H54 (cell line): ENCODE measurements at regions not wholly inside any gene's neighbourhood (a gene's known extent, or its start where the extent isn't known, plus 50 kb on each side); places are given as distances from the start of the nearest gene placed in this dataset.

Experiments
- DNase-seq: peaks from one replicate; pipeline ENCODE4 v3.0.0; 2011; ENCODE audit warnings: low spot score, mixed read lengths; ENCODE audit not compliant: insufficient read length
- FAIRE-seq: peaks from 3 replicates; lab custom pipeline; 2011; peaks lifted over from hg19 to GRCh38; lab: Jason Lieb, UNC
- POLR2A ChIP-seq: IDR thresholded peaks from 2 replicates; pipeline ENCODE4 v1.6.1; 2011; ENCODE audit warnings: low read depth, mild to moderate bottlenecking, low read length

DNA sequence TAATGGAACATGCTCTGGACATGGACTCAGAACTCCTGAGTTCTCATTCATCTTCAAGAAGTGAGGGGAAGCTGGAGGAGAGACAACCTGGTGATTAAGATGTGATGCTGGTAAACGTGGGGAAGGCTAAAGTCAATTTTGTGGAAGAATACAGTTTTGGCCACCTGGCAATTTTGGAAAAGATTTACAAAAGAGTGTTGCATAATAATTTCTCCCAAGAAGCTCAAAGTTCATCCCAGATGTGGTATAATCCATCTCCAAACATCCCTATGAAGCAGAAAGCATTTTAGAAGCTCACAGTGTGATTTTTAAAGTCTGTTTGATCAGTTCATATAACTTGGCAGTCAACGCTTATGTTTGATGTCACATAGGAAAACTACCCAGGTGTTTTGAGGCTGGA lies 208.7 kb downstream of the LMX1A start:
- TF ChIP-seq POLR2A, result no peak
- no peak for FAIRE-seq
- DNase-seq, result no peak

DNA sequence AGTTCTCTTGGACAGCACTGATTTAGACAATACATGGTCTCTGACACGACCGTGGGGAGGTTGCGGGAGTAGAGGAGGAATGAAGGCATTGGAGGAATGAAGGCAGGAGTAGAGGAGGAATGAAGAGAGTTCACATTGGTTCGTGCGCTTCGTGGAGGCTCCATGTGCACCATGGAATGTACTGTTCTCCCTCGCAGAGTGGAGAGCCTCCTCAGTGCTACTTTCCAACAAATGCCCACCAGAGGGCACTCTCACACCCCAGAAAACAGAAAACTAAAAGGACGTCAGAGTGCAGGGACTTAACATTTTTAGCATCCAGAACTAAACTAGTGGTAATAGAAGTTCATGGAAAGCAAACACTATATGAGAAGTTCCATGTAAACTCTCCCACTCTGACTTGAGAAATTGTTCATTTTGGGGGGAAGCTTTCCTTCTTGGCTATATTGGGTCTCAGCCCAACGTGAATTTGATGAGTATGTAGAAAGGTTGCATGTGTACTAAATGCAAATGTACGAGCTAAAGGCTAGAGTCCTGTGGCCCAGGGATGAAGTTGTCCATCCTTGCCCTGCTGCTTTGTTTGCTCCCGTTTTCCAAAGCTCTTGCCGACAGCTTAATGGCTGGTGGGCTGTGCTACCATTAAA lies 211.6 kb downstream of the LMX1A start:
- FAIRE-seq (peak; percentile 67), DNase-seq (peak; percentile 18)
- no peak for TF ChIP-seq POLR2A

DNA sequence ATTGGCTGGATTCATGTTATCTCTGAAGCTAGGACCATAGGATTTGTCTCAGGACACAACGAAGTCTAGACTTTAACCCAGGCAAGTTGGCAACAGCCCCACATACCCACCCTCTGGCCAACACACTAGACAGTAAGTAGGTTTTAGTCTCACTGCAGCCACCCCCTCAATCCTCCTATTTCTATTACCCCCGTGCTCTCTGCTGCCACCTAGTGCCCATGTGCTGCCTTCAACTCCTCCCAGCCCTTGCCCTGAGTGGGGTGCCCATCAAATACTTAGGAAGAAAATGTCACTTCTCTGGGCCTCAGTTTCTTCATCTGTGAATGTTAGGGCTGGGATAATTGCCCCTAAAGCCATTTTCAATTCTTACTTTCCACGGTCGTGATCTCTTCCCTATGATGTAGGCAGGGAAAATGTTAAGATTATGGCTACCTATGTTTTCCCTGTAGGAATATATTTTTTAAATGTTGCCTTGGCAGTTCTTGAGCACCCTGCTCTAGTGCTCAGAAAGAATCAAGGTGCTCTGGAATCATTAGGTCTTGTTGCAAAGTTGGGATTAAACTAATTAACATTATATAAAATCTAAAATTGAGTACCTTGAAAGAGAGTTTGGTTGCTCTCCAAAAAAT lies 213.0 kb downstream of the LMX1A start:
- FAIRE-seq (no peak), DNase-seq (no peak)
- no peak for TF ChIP-seq POLR2A

DNA sequence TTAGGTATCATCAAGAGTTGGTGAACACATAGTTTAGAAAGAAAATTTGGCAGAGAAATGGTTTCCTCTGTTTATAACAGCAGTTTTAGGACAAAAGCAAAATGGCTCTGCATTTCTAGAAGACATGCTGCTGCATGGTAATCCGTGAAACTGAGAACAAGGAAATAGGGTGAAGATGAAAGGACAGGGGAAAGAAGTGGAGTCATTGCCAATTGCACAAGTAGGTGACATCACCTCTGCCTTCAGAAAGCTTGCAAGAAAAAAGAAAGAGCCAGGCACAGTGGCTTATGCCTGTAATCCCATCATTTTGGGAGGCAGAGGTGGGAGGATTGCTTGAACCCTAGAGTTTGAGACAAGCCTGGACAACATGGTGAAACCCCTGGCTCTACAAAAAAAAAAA lies 217.6 kb downstream of the LMX1A start:
- no peak for TF ChIP-seq POLR2A
- FAIRE-seq (no peak), DNase-seq (no peak)

DNA sequence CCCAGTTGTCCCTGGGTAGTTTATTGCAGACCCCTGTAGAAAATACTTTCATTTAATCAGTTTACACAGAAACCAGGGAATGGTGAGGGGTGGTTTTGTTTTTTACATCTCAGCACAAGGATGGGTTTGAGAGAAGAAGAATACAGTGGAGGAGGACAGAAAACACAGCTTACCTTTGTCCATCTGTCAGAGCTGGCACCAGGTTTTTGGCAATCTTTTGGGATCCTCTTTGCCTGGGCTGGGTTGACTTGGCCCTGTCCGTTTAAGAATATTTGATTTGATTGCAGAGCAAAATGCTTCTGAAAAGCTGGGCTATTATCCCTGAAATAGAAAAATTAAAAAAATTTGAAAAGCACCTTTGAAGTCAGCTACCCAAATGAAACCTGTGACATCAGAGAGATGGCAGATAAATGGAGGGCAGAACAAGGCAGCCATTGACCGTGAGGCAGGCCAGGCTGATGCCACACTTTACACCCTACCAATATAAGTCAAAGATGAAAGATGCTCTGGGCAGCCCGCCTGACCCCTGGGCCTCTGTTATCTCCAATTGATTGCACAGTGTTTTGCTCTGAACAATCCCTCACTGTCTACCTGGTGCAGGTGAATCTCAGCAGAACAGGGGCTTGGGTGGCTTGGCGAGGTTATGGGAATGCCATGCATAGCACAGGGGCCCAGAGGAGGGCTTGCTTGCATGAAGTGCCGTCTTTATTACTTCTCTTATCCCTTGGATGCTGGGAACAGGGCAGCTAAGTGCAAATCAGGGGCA lies 218.8 kb downstream of the LMX1A start:
- DNase-seq, result no peak
- no peak for TF ChIP-seq POLR2A
- FAIRE-seq, result no peak

DNA sequence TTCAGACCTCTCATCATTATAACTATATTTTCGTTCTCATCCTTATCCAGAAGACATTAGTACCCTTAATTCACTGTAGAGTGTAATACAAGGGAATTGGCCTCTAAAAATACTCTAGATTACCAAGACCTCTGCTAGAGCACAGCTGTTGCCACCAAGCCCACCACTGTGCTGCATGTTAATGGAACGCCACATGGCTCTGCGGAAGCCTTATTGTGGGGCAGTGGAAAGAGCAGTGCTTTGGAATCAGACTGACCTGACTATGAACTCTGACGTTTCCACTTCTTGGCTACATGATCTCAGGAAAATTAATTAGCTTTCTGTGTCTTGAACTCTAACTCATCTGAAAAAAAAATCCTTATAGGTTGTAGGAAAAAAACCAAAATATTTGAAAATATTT lies 222.1 kb downstream of the LMX1A start:
- DNase-seq (no peak), FAIRE-seq (no peak)
- TF ChIP-seq POLR2A, result no peak

DNA sequence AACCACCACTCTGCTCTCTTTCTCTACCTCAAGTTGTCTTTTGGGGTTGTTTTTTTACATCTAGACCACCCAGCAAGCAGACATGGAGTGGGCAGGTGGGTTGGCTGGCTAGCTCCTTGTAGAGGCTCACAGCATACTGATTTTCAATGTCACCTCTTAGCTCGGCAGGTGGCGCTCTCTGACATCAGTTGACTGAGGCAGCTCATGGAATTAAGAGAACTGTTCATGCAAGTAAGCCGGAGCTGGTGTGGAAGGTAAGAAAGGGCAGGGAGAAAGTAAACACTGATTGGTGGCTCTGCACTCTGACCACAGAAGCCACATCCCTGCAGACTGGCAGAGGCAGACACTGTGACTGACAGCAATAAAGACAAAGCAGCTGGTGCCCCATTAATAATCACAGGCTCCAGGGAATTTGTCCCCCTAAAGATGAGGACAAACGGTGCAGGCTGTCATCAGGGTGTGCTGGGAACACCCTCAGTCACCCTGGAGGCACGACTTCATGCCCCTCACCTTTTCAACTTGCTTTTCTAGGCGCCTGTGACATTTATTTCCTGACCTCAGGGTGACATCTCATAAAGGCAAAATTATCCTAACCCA lies 226.8 kb downstream of the LMX1A start:
- TF ChIP-seq POLR2A, result no peak
- peak; percentile 19 for DNase-seq
- peak; percentile 67 for FAIRE-seq

DNA sequence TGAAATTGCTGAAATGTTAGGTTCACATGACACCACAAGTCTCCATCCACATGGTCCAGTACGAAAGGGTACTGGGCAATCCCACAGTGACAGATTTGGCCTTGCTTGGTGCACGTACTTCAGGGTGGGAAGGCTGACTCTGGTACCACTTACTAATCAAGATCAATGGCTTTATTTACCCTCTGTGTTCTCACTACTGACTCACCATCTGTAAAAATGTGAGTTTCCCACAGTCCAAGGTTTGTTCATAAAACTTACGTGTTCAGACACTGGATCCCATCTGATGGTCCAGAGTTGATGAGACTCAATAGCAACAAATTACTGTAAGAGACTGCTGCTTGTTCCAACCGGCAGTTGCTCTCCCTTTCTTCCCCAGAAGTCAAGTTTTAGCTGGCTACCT lies 231.7 kb downstream of the LMX1A start:
- TF ChIP-seq POLR2A, result no peak
- DNase-seq, result no peak
- FAIRE-seq, result no peak

DNA sequence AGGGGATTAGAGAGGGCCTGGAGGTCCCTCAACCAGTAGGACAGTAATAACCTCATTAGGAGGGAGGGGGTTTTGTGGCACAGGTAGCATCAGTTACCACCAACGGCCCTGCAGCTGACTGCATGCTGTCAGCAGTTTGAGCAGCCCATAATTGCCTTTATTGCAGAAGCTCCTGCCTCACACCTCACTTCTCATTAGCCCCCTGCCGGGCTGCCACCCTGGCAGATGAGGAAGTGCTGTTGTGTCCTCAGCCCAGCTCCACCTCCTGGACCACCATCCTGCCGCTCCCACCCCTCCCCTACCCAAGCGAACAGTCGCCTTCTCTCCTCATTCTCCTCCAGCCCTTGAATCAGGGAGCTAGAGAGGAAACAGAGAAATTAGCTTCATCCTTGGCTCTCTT lies 237.4 kb downstream of the LMX1A start:
- DNase-seq (no peak), FAIRE-seq (no peak)
- no peak for TF ChIP-seq POLR2A

DNA sequence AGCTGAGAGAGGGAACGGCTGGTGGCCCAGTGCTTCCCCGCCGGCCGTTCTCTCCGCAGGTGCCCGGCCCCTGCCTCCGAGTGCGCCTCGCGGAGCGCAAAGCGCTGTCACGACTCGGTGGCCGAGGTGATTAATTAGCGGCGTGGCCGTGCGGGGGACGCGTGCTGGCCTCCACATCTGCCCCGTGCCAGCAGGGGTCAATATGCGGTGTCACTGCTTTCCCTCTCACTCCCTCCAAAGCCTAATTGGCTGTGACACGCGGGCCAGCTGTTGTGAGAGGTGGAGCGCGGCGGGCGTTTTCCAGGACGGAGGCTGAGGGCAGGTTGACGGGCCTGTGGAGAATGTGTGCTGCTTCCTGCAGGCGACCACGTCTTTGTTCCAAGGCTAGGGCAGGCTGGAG lies 239.0 kb downstream of the LMX1A start:
- FAIRE-seq (no peak), DNase-seq (no peak)
- no peak for TF ChIP-seq POLR2A

DNA sequence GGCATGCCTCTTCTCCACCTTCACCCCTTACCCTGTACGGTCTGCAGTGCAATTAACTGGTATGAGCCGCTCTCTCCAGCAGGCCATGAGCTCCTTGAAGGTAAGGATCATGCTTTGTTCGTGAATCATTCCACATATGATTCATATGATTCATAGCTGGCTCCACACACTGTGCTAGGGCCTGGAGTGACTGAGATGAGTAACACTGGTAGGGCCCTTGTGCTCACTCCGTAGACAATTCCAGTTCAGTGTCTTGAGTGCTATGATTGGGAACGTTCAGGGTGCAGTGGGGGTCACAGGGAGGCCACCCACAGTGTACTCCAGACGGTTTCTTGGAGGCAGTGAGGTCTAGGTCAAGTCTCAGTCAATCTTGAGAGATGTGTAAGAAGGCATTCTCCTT lies 239.8 kb downstream of the LMX1A start:
- peak; percentile 66 for DNase-seq
- FAIRE-seq, result peak; percentile 55

DNA sequence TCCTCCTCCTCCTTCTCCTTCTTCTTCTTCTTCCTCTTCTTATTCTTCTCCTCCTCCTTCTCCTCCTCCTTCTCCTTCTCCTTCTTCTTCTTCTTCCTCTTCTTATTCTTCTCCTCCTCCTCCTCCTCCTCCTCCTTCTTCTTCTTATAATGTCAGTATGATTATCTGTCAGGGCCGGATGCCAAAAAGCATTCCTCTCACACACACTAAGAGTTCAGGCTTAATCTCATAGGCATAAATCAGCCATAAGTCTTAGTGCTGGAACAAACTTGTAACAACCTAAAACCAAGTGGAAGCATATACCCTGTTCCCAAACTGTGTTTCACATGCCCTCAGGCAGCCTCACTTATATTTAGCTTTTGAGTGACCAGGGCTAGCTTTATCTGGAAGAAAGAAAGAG lies 240.3 kb downstream of the LMX1A start:
- DNase-seq (no peak), FAIRE-seq (no peak)

More for the DNA sequence above, 239.8 kb downstream of the LMX1A start:
- TF ChIP-seq POLR2A, result no peak

DNA sequence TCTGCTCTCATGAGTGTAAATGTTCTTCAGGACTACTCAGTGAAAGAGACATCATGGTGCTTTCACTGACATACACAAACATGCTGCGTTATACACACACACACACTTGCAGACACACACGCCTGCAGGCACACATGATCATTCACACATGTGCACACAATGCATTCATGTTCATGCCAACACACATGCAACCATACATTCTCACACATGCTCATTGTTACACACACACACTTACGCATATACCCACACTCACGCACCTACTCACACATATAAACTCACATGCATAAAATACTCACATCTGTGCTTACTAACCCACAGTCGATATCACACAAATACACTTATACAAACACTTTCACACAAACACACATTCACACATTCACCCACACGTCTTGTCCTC lies 241.6 kb downstream of the LMX1A start:
- TF ChIP-seq POLR2A, result no peak
- no peak for DNase-seq
- no peak for FAIRE-seq

More for the DNA sequence above, 240.3 kb downstream of the LMX1A start:
- TF ChIP-seq POLR2A, result no peak
